ENCODE measurements at regions not wholly inside any gene's neighbourhood (a gene's known extent, or its start where the extent isn't known, plus 50 kb on each side); places are given as distances from the start of the nearest gene placed in this dataset.

- Histone ChIP-seq H3K36me3 (ENCODE audit: insufficient read depth, low read length) (no peaks in the 10 kb centered on the region), H4K20me1 (ENCODE audit: insufficient read depth, low read length) (no peaks in the 10 kb centered on the region), H3K4me3 (ENCODE audit: insufficient read depth, low read length) (no peak overlapping the region), H3K4me2 (ENCODE audit: insufficient read depth, low read length) (no peak overlapping the region), H2AFZ (ENCODE audit: low read length) (no peak overlapping the region), H3K27me3 (ENCODE audit: insufficient read depth, low read length) (no peaks in the 10 kb centered on the region), H3K79me2 (ENCODE audit: insufficient read depth, low read length) (no peaks in the 10 kb centered on the region), H3K9me3 (ENCODE audit: low read depth, low read length) (no peaks in the 10 kb centered on the region), H3K27ac (ENCODE audit: low read depth, low read length) (no peak overlapping the region), H3K4me1 (ENCODE audit: insufficient read depth, low read length) (no peaks in the 10 kb centered on the region)
- no peak for TF ChIP-seq CTCF (IDR thresholded peaks at IDR 0.05; ENCODE audit: extremely low read depth, low read depth, low read length)
- DNase-seq (ENCODE audit: insufficient read length, low spot score, missing footprints), result no peak
Observed at GRCh38 chr2:186093174-186093573, 354.6 kb downstream of the FSIP2 start.

- H3K4me1 ChIP-seq (ENCODE audit: insufficient read depth, low read length), result no peaks in the 10 kb centered on the region
- H3K4me3 ChIP-seq (ENCODE audit: insufficient read depth, low read length), result no peak overlapping the region
- no peak overlapping the region for H2AFZ ChIP-seq (ENCODE audit: low read length)
- no peaks in the 10 kb centered on the region for H3K36me3 ChIP-seq (ENCODE audit: insufficient read depth, low read length)
- H3K79me2 ChIP-seq (ENCODE audit: insufficient read depth, low read length), result no peaks in the 10 kb centered on the region
- H3K27ac ChIP-seq (ENCODE audit: low read depth, low read length), result no peak overlapping the region
- DNase-seq (ENCODE audit: insufficient read length, low spot score, missing footprints), result no peak
- no peaks in the 10 kb centered on the region for H3K27me3 ChIP-seq (ENCODE audit: insufficient read depth, low read length)
- no peaks in the 10 kb centered on the region for H4K20me1 ChIP-seq (ENCODE audit: insufficient read depth, low read length)
- no peak overlapping the region for H3K4me2 ChIP-seq (ENCODE audit: insufficient read depth, low read length)
- H3K9me3 ChIP-seq (ENCODE audit: low read depth, low read length), result no peaks in the 10 kb centered on the region
- no peak for TF ChIP-seq CTCF (IDR thresholded peaks at IDR 0.05; ENCODE audit: extremely low read depth, low read depth, low read length)
Observed at GRCh38 chr2:186098821-186099220, 360.2 kb downstream of the FSIP2 start.

- Histone ChIP-seq H3K4me1 (ENCODE audit: insufficient read depth, low read length) (no peaks in the 10 kb centered on the region), H2AFZ (ENCODE audit: low read length) (no peak overlapping the region), H3K27me3 (ENCODE audit: insufficient read depth, low read length) (no peaks in the 10 kb centered on the region), H3K27ac (ENCODE audit: low read depth, low read length) (no peak overlapping the region), H3K4me2 (ENCODE audit: insufficient read depth, low read length) (no peak overlapping the region), H3K79me2 (ENCODE audit: insufficient read depth, low read length) (no peaks in the 10 kb centered on the region), H3K36me3 (ENCODE audit: insufficient read depth, low read length) (no peaks in the 10 kb centered on the region), H3K4me3 (ENCODE audit: insufficient read depth, low read length) (no peak overlapping the region), H4K20me1 (ENCODE audit: insufficient read depth, low read length) (no peaks in the 10 kb centered on the region), H3K9me3 (ENCODE audit: low read depth, low read length) (no peaks in the 10 kb centered on the region)
- no peak for DNase-seq (ENCODE audit: insufficient read length, low spot score, missing footprints)
- TF ChIP-seq CTCF (IDR thresholded peaks at IDR 0.05; ENCODE audit: extremely low read depth, low read depth, low read length), result no peak
Observed at GRCh38 chr2:186099826-186100225, 361.2 kb downstream of the FSIP2 start.

- H3K27ac ChIP-seq (ENCODE audit: low read depth, low read length), result no peak overlapping the region
- H3K27me3 ChIP-seq (ENCODE audit: insufficient read depth, low read length), result no peaks in the 10 kb centered on the region
- DNase-seq (ENCODE audit: insufficient read length, low spot score, missing footprints), result no peak
- H3K4me1 ChIP-seq (ENCODE audit: insufficient read depth, low read length), result no peaks in the 10 kb centered on the region
- no peak overlapping the region for H2AFZ ChIP-seq (ENCODE audit: low read length)
- H3K36me3 ChIP-seq (ENCODE audit: insufficient read depth, low read length), result no peaks in the 10 kb centered on the region
- no peaks in the 10 kb centered on the region for H4K20me1 ChIP-seq (ENCODE audit: insufficient read depth, low read length)
- H3K4me2 ChIP-seq (ENCODE audit: insufficient read depth, low read length), result no peak overlapping the region
- H3K4me3 ChIP-seq (ENCODE audit: insufficient read depth, low read length), result no peak overlapping the region
- no peaks in the 10 kb centered on the region for H3K79me2 ChIP-seq (ENCODE audit: insufficient read depth, low read length)
- H3K9me3 ChIP-seq (ENCODE audit: low read depth, low read length), result no peaks in the 10 kb centered on the region
- no peak for TF ChIP-seq CTCF (IDR thresholded peaks at IDR 0.05; ENCODE audit: extremely low read depth, low read depth, low read length)
Observed at GRCh38 chr2:186100636-186101035, 362.0 kb downstream of the FSIP2 start.

Data from osteoblast (primary cell).